HepG2 (cell line): ENCODE measurements at regions not wholly inside any gene's neighbourhood (a gene's known extent, or its start where the extent isn't known, plus 50 kb on each side); places are given as distances from the start of the nearest gene placed in this dataset.

ENCODE experiments used
- FOXP4 ChIP-seq: sonication (generic); formaldehyde crosslinking; IDR thresholded peaks from 2 replicates; pipeline ENCODE4 v1.4.0; 2020; ENCODE audit warnings: missing genetic modification reagents
- GABPA ChIP-seq, 2 experiments: IDR thresholded peaks; 2 replicates each; pipeline ENCODE4 v1.6.1; 2011 to 2016; ENCODE audit warnings: low read depth in 2 of 2, low read length in 1 of 2, missing biosample characterization in 1 of 2, missing genetic modification characterization in 1 of 2
- GFI1 ChIP-seq: sonication (generic); formaldehyde crosslinking; IDR thresholded peaks from 2 replicates; pipeline ENCODE4 v1.5.0; 2020; ENCODE audit warnings: missing genetic modification reagents, mild to moderate bottlenecking, borderline replicate concordance
- HOXA7 ChIP-seq: sonication (generic); formaldehyde crosslinking; IDR thresholded peaks from 2 replicates; pipeline ENCODE4 v1.8.1; 2022; ENCODE audit warnings: mild to moderate bottlenecking, missing genetic modification reagents, moderate library complexity
- MXI1 ChIP-seq: IDR thresholded peaks from 3 replicates; pipeline ENCODE4 v1.6.1; 2012; ENCODE audit warnings: low read depth, low read length, inconsistent platforms, borderline replicate concordance
- NBN ChIP-seq: fragments of 450-650 bp; conservative IDR thresholded peaks from 2 replicates; pipeline ENCODE4 v1.6.1; 2017
- PHB2 ChIP-seq: fragments of 450-650 bp; IDR thresholded peaks from 2 replicates; pipeline ENCODE4 v1.6.1; 2018; ENCODE audit not compliant: partially characterized antibody
- UBTF ChIP-seq: sonication (generic); formaldehyde crosslinking; IDR thresholded peaks from 2 replicates; pipeline ENCODE4 v1.4.0; 2020; ENCODE audit warnings: mild to moderate bottlenecking, missing genetic modification reagents
- ZBTB1 ChIP-seq: sonication (generic); formaldehyde crosslinking; IDR thresholded peaks from 2 replicates; pipeline ENCODE4 v1.4.0; 2020; ENCODE audit warnings: missing genetic modification reagents, borderline replicate concordance
- ZNF530 ChIP-seq: sonication (generic); formaldehyde crosslinking; IDR thresholded peaks from 2 replicates; pipeline ENCODE4 v1.5.0; 2020; ENCODE audit warnings: low read depth, mild to moderate bottlenecking, missing genetic modification reagents

GRCh38 chr17:72053036-72053435 is 67.8 kb upstream of the SOX9 start:
- TF ChIP-seq FOXP4 (CRISPR knock-in tag) (no peak), GFI1 (no peak), ZBTB1 (CRISPR knock-in tag) (no peak), UBTF (CRISPR knock-in tag) (no peak), ZNF530 (CRISPR knock-in tag) (no peak), PHB2 (no peak), NBN (no peak), MXI1 (no peak), GABPA (IDR thresholded peaks at IDR 0.05; ENCODE audit: low read depth, low read length) (no peak), GABPA (CRISPR knock-in tag; IDR thresholded peaks at IDR 0.05; ENCODE audit: low read depth) (no peak), HOXA7 (no peak)
